HG03175 (cell line): ENCODE measurements at regions not wholly inside any gene's neighbourhood (a gene's known extent, or its start where the extent isn't known, plus 50 kb on each side); places are given as distances from the start of the nearest gene placed in this dataset.

ENCODE experiments used
- ATAC-seq: cut with Tn5 transposase; IDR thresholded peaks from one replicate; pipeline ENCODE4 v1.9.1; 2021; ENCODE audit warnings: mild to moderate bottlenecking, moderate library complexity; ENCODE audit not compliant: unreplicated experiment

DNA sequence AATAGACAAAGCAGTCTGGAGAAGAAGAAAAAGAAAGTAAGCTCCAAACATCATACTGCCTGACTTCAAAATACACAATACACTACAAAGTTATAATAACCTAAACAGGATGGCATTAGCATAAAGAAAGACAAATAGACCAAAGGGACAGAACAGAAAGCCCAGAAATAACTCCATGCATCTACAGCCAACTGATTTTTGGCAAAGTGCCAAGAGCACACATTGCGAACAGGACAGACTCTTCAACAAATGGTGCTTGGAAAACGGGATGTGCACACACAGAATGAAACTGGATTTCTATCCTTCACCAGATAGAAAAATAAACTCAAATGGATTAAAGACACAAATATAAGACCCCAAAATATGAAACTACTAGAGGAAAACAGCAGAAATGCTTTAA is 66.6 kb upstream of the SPATA31E1 start:
- ATAC-seq = no peak

DNA sequence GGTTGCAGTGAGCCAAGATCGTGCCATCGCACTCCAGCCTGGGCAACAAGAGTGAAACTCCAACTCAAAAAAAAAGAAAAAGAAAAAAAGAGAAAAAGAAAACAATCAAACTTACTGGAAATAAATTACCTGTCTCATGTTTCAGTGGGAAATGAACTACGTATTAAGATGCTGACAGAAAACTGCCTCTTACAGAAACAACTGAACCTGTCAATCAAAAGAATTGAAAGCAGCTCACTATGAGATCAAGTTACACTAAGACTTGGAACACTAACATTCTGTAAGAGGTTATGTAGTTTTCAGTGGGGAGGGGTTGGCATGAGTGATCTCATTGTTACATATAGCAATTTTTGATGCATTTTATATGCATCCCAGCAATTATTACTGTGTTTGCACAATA is 64.4 kb upstream of the SPATA31E1 start:
- no peak for ATAC-seq

DNA sequence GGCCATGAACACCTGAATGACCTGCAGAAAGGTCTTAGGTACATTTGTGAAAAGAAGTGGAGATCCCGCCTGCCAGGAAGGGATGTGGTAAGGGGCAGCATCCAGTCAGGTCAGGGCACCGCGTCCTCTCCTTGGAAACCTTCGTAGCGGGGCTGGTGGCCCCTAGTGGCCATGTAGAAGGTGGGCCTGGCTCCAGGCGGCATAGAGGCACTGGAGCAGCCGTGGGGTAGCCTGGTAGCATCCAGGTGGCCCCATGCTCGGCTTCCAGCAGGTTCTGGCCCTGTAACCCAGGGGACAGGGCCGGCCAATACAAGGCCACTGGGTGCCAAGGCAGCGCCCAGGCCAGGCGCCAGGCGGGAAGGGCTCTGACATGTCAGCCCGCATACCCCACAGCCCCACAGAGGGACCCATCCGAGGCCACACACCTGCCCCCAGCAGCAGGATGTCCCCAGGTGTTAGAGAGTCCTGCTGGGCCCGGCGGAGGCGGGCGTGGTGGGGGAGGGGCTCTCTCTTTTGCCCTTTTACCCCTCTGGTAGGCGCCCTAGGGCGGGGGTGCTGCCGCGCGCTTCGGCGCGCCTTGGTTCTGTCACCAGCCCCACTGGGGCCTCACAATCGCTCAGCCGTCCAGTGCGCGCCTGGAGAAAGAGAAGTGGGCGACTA is 58.3 kb upstream of the SPATA31E1 start:
- ATAC-seq = no peak

DNA sequence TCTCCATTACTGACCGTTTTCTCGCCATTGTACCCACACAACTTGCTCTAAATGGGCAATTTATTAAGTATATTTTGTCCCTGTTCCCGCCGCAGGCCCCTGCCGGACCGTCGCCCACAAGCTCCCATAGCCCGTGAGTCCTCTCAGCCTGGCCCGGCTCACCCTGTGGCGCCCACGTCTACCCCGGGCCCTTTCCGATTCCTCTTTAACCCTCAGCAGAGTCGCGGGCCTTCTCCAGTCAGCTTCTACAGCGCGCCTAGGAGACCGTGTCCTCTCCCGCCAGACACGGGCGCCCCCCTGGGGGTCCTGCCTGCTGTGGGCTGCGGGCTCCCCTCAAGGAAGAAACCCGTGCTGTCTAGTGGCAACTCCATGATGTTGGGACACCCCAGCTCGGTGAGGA is 57.8 kb upstream of the SPATA31E1 start:
- no peak for ATAC-seq

DNA sequence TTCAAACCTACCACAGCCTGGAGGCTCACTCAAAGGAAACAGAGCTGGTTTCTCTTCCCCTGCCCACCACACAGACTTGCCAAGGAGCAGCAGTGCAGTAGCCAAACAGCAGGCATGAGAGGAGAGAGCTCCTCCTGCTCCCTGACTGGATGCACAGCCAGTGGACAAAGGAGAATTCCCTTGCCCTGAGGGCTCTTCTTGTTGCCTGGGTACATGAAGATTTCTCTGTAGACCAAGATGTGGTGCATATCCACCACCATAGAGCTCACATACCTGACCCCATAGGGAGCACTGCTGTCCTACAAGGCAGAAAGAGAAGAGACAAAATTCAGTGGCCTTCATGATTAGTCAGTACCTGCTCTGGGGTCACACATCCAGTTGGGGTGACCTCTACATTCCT is 56.3 kb upstream of the SPATA31E1 start:
- ATAC-seq = no peak

DNA sequence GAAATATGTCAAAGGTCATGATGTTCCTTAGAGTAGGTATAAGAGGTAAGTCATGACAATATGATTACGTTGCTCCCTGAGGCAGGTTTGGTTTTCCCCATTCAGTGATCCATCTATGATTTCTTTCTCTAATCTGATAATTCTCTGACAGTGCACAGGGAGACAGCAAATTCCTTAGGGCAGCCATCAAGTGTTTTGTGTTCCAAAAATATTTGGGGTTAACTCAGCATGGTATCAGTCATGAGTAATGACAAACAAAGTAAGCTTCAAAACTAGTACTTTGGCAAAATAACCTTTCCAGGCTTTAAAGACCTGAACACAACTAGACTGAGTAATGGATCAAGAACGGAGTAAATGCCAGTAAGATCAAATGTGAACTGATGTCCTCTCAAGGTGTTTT is 55.3 kb upstream of the SPATA31E1 start:
- no peak for ATAC-seq

DNA sequence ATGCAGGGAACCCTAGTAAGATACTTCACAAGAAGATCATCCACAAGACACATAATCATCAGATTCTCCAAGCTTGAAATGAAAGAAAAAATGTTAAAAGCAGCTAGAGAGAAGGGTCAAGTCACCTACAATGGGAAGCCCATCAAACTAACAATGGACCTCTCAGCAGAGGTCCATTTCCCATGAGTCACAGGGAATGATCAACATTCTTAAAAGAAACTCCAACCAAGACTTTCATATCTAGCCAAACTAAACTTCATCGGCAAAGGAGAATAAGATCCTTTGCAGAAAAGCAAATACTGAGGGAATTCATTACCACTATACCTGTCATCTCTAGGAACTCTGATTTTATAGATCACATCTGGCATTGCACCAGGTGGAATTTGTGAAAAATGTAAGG is 52.9 kb upstream of the SPATA31E1 start:
- no peak for ATAC-seq

DNA sequence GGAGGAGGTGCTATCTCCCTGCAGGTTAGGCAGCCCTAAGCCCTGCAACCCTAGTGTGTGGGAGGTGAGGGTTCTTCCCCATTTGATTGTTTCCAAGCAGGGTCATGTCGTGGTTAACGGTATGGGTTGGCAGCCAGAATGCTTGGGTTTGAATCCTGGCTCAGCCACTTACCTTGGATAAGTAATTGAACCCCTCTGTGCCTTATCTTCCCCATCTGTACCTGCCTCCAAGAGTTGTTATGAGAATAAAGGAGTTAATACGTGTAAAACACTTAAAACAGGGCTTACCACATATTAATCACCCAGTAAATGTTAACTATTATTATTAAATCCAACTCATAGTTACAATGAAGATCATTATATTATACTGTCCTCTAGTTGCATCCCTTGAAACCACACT is 52.2 kb upstream of the SPATA31E1 start:
- no peak for ATAC-seq

DNA sequence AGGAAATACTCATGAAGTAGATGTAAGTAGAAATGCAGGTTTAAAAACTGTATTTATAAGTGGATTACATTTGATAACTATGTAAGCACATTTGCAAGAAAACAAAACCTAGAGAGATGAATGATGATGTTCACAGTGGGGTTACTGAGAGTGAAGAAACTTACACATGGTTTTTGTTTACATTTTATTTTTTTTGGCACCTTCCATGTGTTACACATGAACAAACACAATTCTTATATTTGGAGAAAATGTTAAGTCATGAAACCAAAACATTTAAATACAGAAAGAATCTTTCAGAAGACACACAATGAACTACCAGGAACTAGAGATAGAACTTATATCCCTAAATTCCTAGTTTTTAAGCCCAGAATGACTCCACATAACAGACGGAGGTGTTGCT is 51.5 kb upstream of the SPATA31E1 start:
- no peak for ATAC-seq
